SIG-M5 treated with dmso at 0.1 percent for 504 hours (cell line): ENCODE measurements at regions not wholly inside any gene's neighbourhood (a gene's known extent, or its start where the extent isn't known, plus 50 kb on each side); places are given as distances from the start of the nearest gene placed in this dataset.

Source experiments
- DNase-seq: peaks from one replicate; lab custom pipeline; 2025; ENCODE audit not compliant: unreplicated experiment; lab: John Stamatoyannopoulos, UW

DNA sequence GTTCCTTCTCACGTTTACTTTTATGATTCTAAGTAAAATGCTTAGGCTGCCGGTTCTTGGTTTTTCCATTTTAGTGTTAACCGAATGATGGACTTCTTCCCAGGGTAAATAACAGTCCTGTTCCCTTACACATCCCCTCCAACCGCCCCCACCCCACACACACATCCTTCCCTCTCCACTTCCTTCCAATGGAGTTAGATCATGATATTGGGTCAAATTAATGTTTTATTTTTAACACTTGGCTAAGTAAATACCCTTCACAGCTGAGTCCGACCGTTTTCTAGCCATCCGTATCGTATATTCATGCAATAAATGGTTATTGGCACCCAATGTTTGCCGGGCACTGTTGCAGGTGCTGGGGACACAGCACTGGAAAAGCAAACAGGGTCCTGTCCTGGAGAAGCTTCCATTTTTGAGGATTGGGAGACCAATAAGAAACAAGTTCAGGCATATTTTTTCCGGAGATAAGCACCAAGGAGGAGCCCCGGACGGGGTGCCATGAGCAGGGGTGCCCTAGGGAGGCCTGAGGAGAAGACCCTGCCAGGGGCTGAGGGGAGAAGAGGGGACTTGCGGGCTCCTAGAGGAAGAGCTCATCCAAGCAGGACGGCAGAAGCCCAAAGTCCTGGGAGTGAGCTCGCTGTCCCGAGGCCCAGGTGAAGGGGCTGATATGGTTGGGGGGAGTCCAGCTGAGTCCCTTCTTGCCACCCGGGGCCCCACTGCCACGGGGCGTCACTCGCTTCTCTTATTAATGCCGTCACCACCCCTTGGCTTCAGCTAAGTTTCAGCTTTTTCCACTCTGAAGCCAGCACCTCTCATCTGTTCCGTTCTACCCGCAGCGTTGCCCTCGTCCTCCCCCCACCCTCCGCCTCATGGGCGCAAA, 126.0 kb upstream of the RET start:
- DNase-seq: no peak

GRCh38 chr10:42951486-42952251, 125.2 kb upstream of the RET start:
- no peak for DNase-seq

DNA sequence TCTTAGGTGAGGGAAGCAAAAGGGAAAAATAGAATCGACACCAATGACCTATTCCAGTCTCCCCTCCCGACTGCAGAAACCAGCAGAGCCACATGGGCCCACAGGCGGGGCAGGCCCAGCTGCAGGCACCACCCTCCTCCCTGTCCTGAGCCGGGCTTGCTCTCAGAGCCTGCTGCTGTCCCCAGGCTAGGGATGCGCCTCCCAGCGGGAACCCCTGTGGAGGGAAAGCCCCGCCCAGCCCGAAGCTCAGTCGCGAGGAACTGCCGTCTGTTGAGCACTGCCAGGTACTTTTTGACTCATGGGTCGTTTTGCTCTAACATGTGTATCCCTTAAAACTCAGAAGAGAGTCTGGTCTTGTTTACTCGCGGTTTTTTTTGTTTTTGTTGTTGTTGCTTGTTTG, 124.5 kb upstream of the RET start:
- peak; percentile 11 for DNase-seq

DNA sequence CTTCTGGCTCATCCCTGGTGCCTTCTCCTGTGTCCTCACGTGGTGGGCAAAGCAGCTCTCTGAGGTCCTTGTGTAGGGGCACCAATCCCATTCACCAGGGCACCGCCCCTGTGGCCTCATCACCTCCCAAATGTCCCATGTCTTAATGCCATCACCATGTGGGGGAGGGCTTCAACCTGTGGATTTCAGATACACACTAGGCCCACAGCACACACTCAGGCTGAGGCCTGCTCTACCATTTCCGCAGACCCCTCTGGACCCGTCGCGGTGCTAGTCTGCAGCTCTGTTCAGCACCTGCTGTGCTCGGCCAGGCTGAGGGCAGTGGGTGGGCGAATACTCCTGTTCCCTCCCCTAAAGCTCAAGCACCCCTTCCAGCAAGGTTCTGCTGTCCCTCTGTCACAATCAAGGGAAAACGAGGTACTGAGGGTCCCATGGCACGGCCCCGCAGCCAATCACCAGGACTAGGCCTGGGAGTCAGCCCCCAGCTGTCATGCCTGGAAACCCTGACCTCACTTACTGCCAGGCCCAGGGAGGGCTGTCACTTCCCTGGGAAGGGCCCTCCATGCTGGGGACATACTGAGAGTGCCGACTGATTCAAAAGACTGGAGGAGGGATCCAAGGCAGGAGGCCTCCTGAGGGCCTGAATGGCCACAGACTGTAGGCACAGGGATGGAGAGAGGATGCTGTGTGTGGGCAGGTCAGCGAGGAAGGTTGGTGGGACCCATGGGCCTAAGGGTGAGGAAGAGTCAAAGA, 123.8 kb upstream of the RET start:
- DNase-seq: no peak

DNA sequence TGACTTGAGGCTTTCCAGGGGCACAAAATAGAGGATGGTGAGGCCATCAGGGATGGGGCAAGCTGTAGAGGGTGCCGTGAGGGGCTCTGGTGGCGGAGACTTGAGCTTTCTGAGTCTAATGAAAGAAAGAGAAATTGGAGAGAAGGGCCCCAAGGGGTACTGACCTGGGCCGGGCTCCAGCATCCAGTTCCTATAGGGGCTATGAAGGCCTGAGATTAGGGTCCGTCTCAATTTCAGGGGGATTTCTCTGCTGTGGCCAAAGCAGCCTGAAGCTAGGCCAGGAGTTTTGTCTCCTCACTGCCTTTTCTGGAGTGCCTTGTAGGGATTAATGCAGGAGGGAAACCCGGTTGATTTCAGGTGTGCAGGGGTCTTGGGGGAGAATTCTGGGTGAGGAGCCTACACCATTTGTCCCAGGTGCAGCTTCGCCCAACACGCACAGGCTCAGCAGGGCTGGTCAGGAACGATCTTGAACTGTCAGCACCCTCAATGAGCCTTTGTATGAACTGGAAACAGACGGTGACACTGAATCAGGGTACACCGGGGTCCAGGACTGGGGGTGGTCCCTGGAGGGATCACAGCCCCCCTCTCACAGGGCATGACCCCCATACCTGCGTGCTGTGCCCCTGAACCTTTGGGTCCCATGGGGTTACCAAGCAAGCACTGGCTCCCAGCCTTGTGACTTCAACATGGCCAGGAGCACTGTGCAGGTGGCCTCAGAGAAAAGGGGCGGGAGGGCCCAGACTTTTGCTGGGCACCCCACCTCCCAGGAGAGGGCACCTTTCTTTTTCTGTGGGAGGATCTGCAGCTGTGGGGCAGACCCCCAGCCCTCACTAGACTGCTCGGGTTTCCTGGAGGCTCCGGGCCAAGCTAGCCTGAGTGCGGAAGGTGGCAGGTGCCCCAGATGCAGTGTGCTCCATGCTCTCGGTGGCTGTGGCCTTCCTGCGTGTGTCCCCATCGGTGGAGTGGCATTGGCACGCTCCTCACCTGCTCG, 122.9 kb upstream of the RET start:
- DNase-seq: no peak

GRCh38 chr10:42954766-42955492, 121.9 kb upstream of the RET start:
- DNase-seq: no peak

- no peak for DNase-seq
These were observed 121.4 kb upstream of the RET start for GRCh38 chr10:42955493-42955889.

DNA sequence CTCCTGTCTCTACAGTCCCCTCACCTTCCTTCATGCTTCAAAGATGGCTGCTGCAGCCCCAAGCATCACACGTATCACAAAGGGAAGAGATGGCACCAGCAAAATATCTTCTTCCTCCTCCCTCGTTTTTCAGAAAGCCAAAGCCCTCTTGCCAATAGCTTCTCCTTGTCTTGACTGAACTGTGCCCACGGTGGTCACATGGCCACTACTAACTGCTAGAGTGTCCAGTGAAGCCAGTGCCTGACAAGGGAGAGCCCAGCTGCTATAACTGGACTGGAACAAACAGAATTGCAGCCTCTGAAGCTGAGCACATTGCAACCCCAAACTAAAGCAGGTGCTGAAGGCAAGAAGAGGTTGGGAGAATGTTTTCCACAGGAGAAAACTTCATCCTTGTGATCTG, 120.8 kb upstream of the RET start:
- no peak for DNase-seq

DNA sequence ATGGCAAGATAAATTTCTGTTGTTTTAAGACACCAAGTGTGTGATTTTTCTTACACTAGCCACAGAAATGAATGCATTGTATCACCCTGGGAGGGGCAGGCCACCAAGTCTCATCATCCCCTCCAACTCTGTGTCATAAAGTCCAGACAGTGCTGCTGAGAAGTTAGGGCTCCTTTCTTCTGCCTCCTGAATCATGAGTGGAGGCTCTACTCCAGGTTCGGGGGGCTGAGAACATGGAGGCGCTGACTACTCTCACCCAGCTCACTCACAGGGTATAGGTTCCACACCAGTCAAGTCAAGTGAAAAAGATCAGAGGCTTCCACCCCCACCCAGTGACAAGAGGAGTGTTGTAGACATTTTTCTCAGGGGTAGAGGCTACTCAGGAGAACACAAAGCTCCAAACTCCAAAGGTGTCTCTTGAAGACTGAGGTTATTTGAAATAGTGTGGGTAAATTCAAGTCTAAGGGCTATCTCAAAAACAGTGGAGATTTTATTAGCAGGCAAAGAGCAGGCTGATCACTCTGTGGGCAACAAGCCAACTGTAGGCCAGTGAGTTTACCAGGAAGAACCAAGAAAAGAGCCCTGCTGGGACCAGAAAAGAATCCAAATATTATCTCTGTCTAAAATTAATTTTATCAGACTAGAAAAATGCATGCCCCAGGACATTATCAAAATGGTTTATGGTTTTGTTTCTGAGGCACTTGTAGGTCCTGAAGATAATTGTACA, 118.6 kb upstream of the RET start:
- no peak for DNase-seq

GRCh38 chr10:42959833-42960232, 117.0 kb upstream of the RET start:
- no peak for DNase-seq

- no peak for DNase-seq
These were observed 116.3 kb upstream of the RET start for GRCh38 chr10:42960491-42960990.

GRCh38 chr10:42960991-42961795, 115.7 kb upstream of the RET start:
- DNase-seq: peak; percentile 52

DNA sequence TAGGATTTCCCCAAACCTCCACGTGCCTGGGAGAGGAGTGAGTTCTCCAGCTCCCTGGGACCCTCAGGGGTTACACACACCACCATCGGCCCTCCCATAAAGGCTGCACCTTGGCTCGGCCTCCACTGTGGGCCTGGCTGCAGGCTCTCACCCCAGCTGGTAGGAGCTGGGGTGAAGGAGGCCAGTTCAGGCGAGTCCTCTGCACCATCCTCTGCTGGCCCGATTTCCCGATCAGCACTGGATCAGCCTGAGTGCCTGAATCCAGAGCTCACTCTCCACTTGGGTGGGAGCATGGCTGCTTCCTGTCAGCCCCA, 115.1 kb upstream of the RET start:
- no peak for DNase-seq

- peak; percentile 73 for DNase-seq
These were observed 114.6 kb upstream of the RET start for GRCh38 chr10:42962110-42962901.

- DNase-seq: no peak
These were observed 114.0 kb upstream of the RET start for GRCh38 chr10:42962902-42963231.

DNA sequence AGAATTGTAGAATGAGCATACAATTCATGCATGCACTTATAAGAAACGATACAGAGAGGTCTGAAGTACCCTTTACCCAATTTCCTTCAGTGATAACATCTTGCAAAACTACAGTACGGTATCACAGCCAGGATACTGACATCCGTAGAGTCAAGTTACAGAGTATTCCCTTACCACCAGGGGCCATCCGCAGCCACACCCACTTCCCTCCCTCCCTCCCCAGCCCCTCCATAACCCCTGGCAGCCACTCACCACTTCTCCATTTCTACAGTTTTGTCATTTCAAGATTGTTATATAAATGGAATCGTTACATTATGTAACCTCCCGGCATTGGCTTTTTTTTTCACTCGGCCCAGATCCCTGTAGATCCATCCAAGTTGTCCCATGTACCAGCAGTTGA, 113.6 kb upstream of the RET start:
- peak; percentile 95 for DNase-seq

DNA sequence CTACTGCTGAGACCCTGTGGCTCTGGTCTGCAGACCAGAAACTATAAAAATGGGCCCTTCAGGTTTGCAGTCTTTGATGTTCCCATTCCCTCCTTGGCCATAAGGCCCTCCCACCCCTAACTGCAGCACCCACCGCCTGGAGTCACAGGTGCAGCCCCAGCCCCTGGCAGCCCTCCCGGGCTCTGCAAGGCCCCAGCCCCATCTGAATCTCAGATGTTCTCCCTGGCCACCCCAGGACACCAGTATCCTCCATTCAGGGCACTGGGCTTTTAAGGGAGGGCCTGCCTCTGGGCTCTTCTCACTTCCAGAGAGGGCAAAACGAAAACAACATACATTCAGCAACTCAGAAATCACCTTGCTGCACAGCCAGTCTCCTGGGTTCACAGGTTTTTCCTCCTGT, 107.7 kb upstream of the RET start:
- no peak for DNase-seq

DNA sequence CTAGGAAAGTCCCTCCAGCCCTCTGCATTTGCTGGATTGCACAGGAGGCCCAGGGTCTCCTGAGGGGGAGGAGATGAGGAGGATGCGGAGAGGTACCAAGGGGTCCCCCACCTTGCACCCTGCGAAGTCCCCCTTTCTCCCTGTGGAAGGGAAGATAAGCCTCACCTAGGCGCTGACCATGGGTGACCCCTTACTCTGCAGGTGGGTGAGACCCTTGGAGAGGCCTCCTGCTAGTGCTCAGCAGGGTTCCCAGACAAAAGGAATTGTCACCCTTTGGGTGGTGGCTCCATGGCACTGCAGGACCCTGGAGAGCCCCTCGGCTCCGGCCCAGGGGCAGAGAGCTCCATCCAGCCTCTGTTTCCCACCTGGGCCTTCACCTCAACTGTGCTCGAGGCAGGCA, 107.0 kb upstream of the RET start:
- DNase-seq: no peak
